ENCODE measurements at regions not wholly inside any gene's neighbourhood (a gene's known extent, or its start where the extent isn't known, plus 50 kb on each side); places are given as distances from the start of the nearest gene placed in this dataset.
A peak's percentile ranks its signal among the peaks of the same experiment; 100 is the strongest.

DNA sequence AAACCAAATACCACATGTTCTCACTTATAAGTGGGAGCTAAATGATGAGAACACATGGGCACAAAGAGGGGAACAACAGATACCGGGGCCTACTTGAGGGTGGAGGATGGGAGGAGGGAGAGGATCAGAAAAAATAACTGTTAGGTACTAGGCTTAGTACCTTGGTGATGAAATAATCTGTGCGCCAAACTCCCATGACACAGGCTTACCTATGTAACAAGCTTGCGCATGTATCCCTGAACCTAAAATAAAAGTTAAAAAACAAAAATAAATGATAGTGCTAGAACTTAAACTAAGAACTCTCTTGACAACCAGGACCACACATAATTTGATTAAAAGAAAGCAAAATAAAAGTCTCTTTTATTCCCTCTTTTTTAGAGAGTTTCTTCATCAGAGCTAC, 150.6 kb downstream of the CHIC2 start:
- ATAC-seq (no peak), DNase-seq (no peak)
- Histone ChIP-seq H3K27me3 (no peaks in the 10 kb centered on the region), H3K36me3 (no peaks in the 10 kb centered on the region), H3K9me3 (no peaks in the 10 kb centered on the region), H3K4me3 (no peak overlapping the region), H3K27ac (no peak overlapping the region), H3K4me1 (peaks cover 0 to 5% of the 10 kb centered on the region in 2 donors)
- in situ Hi-C loops (cut with MboI; ENCODE audit: low sequenced_read_pairs in 4 of 4): loop anchor here in 1 of 4 donors (25.0 kb wide), 1 partner anchor 901 kb away; no protein-coding TSS in a partner anchor
- intact Hi-C loops (cut with DNase I; ENCODE audit: low total_unique reads): no loop called here
- TF ChIP-seq POLR2A (IDR thresholded peaks at IDR 0.05): no peak
- TF ChIP-seq, protein P1, sequence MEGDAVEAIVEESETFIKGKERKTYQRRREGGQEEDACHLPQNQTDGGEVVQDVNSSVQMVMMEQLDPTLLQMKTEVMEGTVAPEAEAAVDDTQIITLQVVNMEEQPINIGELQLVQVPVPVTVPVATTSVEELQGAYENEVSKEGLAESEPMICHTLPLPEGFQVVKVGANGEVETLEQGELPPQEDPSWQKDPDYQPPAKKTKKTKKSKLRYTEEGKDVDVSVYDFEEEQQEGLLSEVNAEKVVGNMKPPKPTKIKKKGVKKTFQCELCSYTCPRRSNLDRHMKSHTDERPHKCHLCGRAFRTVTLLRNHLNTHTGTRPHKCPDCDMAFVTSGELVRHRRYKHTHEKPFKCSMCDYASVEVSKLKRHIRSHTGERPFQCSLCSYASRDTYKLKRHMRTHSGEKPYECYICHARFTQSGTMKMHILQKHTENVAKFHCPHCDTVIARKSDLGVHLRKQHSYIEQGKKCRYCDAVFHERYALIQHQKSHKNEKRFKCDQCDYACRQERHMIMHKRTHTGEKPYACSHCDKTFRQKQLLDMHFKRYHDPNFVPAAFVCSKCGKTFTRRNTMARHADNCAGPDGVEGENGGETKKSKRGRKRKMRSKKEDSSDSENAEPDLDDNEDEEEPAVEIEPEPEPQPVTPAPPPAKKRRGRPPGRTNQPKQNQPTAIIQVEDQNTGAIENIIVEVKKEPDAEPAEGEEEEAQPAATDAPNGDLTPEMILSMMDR (IDR thresholded peaks at IDR 0.05 in 4 of 5, conservative IDR thresholded peaks at IDR 0.05 in 1 of 5): no peak

DNA sequence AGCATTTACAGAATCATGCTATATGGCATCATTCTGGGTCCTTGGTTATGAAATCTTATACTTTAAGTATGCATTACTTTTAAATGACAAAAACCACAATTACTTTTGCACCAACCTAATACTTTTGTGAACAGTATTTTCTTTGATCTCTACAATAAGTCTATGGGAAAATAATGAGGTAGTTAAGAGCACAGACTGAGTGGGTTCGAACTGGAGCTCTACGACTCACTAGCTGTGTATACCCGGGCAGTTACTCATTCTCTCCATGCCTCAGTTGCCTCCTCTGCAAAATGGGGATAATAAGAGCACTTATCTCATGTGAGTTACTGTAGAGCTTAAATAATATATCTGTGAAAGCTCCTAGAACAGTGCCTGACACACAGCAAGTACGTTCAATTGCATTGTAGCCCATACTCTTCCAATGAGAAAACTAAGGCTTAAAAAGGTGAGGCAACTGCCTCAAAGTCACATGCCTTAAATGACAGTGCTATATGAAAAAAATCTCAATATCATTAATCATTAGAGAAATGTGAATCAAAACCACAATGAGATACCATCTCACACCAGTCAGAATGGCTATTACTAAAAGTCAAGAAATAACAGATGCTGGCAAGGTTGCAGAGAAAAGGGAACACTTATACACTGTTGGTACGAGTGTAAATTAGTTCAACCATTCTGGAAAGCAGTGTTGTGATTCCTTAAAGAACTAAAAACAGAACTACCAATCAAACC, 151.5 kb downstream of the CHIC2 start:
- Histone ChIP-seq H3K9me3 (no peaks in the 10 kb centered on the region), H3K4me3 (no peak overlapping the region), H3K27ac (no peak overlapping the region), H3K27me3 (no peaks in the 10 kb centered on the region), H3K36me3 (no peaks in the 10 kb centered on the region), H3K4me1 (peaks cover 0 to 9% of the 10 kb centered on the region in 2 donors)
- in situ Hi-C loops (cut with MboI; ENCODE audit: low sequenced_read_pairs in 4 of 4): loop anchor here in 1 of 4 donors (25.0 kb wide), 1 partner anchor 901 kb away; no protein-coding TSS in a partner anchor
- ATAC-seq: no peak
- no peak for TF ChIP-seq POLR2A (IDR thresholded peaks at IDR 0.05)
- TF ChIP-seq, protein P1 (IDR thresholded peaks at IDR 0.05 in 4 of 5, conservative IDR thresholded peaks at IDR 0.05 in 1 of 5): no peak
- DNase-seq: no peak
- intact Hi-C loops (cut with DNase I; ENCODE audit: low total_unique reads): no loop called here

DNA sequence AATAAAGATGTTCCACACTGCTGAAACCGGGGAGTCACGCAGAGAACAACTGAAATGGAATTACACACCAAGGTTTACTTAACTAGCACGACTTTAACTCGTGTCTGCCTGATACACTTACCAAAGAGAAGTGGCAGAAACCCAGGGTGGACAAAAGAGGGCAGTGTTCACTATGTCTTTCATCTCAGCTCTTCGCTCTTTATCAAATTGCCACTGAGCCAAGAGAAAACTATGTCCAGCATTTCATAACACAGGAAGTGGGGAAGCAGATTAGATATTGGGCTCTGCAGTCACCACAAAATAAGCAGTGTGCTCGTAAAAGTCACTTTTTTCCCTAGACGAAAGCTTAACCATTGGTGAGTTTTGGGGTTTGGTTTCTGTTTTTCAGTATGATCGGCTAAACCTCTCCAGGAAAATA, 155.7 kb downstream of the CHIC2 start:
- H3K36me3 ChIP-seq: no peaks in the 10 kb centered on the region
- no peak for TF ChIP-seq POLR2A (IDR thresholded peaks at IDR 0.05)
- TF ChIP-seq, protein P1 (IDR thresholded peaks at IDR 0.05 in 4 of 5, conservative IDR thresholded peaks at IDR 0.05 in 1 of 5): peak; percentile 20 to 64 (median 53)
- in situ Hi-C loops (cut with MboI; ENCODE audit: low sequenced_read_pairs in 4 of 4) (loop anchor here in 1 of 4 donors (5.0 to 25.0 kb wide), 2 partner anchors 319 to 896 kb away; partner anchors contain the start of gene PDGFRA), intact Hi-C loops (cut with DNase I; ENCODE audit: low total_unique reads) (loop anchor here (1.0 to 10.0 kb wide), 3 partner anchors 204 to 534 kb away; partner anchors contain the start of gene FIP1L1)
- DNase-seq: peak; percentile 10 to 25
- no peaks in the 10 kb centered on the region for H3K27me3 ChIP-seq
- H3K27ac ChIP-seq: peak overlapping the region in 1 of 4 donors; percentile 14
- H3K4me1 ChIP-seq: peaks cover 16% of the 10 kb centered on the region in 2 donors
- peak overlapping the region in 1 of 4 donors; percentile 22 for H3K4me3 ChIP-seq
- ATAC-seq: peak; percentile 86 to 96
- no peaks in the 10 kb centered on the region for H3K9me3 ChIP-seq

DNA sequence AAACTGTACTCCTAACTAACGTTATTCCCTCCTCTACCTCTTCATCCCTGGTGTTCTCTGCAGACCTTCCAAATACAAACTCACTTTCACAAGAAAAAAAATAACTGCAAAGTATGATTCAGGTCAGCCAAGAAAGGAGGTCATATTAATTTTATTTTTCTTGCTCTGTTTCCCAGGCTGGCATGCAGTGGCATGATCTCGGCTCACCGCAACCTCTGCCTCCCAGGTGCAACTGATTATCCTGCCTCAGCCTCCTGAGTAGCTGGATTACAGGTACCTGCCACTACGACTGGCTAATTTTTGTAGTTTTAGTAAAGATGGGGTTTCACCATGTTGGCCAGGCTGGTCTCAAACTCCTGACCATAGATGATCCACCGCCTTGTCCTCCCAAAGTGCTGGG, 156.6 kb downstream of the CHIC2 start:
- TF ChIP-seq, protein P1 (IDR thresholded peaks at IDR 0.05 in 4 of 5, conservative IDR thresholded peaks at IDR 0.05 in 1 of 5): no peak
- no peak for TF ChIP-seq POLR2A (IDR thresholded peaks at IDR 0.05)
- no peak for ATAC-seq
- intact Hi-C loops (cut with DNase I; ENCODE audit: low total_unique reads): loop anchor here (1.0 to 10.0 kb wide), 3 partner anchors 203 to 533 kb away; partner anchors contain the start of gene FIP1L1

More for the DNA sequence above, 156.6 kb downstream of the CHIC2 start:
- Histone ChIP-seq H3K9me3 (no peaks in the 10 kb centered on the region), H3K4me1 (peaks cover 16% of the 10 kb centered on the region in 2 donors), H3K4me3 (no peak overlapping the region), H3K27me3 (no peaks in the 10 kb centered on the region), H3K27ac (no peak overlapping the region), H3K36me3 (no peaks in the 10 kb centered on the region)
- in situ Hi-C loops (cut with MboI; ENCODE audit: low sequenced_read_pairs in 4 of 4): loop anchor here in 1 of 4 donors (5.0 to 25.0 kb wide), 2 partner anchors 320 to 895 kb away; partner anchors contain the start of gene PDGFRA
- DNase-seq: no peak

Data from gastrocnemius medialis (tissue), 4 donors.